ENCODE measurements at regions not wholly inside any gene's neighbourhood (a gene's known extent, or its start where the extent isn't known, plus 50 kb on each side); places are given as distances from the start of the nearest gene placed in this dataset.

GRCh38 chr18:61167902-61168301 lies 165.3 kb upstream of the CDH20 start:
- DNase-seq (ENCODE audit: low read depth) = no peak

DNA sequence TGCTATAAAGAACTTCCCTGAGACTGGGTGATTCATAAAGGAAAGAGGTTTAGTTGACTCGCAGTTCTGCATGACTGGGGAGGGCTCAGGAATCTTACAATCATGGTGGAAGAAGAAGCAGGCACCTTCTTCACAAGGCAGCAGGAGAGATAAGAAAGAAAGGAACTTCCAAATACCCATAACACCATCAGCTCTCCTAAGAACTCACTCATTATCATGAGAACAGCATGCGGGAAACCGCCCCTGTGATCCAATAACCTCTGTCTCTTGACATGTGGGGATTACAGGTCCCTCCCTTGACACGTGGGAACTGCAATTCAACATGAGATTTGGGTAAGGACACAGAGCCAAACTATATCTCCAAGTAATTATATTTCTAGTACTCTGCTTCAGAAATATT lies 163.8 kb upstream of the CDH20 start:
- DNase-seq (ENCODE audit: low read depth) = no peak

DNA sequence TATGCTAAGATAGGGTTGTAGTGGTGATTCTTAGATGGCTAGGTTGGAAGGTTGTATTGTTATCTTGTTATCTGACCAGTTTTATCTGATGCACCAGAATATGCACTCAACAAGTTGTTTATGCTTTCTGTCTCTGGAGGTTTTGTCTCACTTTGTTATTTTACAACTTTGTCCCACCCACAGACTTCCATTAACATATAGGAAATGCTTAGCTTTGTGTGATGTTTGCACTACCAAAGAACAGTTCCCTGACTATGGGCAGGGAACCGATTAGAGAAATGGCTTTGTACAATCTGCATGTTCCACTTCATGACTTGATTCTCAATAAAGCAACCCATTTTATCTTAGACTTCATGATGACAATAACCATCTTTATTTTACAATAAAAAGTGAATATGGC lies 160.6 kb upstream of the CDH20 start:
- DNase-seq (ENCODE audit: low read depth) = no peak

DNA sequence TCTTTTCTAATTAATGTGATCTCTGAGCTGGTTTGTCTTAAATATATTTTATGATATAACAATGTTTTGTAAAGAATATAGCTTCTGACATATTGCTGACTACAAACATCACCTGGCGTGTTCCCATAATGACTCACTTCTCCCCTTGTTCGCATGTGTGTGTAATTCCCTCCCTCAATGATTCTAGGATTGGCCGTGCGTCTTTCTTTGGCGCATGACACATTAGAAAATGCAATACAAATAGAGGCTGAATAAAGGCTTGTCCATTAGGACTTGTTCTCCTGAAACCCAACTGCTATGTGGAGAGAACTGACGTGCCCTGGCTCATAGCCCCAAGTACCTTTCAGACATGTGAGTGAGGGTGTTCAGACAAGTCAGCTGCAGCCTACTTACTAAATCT lies 159.7 kb upstream of the CDH20 start:
- no peak for DNase-seq (ENCODE audit: low read depth)

GRCh38 chr18:61183798-61184197 lies 149.4 kb upstream of the CDH20 start:
- DNase-seq (ENCODE audit: low read depth) = no peak

DNA sequence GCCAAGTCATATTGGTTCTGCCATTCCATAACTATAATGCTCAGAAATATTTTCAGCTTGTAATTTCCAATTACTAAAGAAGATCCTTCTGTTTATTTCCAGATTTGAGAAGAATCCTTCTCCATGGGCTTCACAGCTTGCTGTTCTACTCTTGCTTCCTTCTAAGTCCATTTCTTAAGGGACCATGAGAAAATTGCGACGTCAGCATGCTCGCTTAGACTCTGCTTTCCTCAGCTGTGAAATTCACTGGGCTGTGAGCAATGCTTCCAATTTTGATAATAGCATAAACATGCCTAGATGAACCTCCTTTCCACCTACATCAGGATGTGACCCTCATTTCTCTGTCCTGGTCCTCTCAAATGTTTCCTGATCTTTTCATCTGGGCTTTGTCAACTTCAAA lies 145.3 kb upstream of the CDH20 start:
- DNase-seq (ENCODE audit: low read depth) = no peak

GRCh38 chr18:61189376-61189775 lies 143.9 kb upstream of the CDH20 start:
- no peak for DNase-seq (ENCODE audit: low read depth)

GRCh38 chr18:61194726-61195125 lies 138.5 kb upstream of the CDH20 start:
- DNase-seq (ENCODE audit: low read depth) = no peak

DNA sequence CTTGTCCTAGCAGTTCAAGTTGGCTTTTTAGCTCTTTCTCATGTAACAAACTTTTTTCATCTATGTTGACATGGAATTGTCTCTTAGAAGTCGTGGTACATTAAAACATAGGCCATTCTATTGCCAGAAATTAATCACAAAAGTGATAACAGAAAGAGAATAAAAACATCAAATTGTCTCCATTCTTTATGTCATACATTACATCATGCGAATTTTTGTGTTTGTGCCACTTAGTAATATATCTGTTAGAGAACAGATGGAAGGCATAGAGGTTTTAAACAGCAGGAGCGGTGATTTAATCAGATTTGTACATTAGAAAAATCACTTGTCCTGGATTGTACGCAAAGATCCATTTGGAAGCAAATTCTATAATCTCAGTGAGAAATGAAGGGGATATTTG lies 136.5 kb upstream of the CDH20 start:
- no peak for DNase-seq (ENCODE audit: low read depth)

DNA sequence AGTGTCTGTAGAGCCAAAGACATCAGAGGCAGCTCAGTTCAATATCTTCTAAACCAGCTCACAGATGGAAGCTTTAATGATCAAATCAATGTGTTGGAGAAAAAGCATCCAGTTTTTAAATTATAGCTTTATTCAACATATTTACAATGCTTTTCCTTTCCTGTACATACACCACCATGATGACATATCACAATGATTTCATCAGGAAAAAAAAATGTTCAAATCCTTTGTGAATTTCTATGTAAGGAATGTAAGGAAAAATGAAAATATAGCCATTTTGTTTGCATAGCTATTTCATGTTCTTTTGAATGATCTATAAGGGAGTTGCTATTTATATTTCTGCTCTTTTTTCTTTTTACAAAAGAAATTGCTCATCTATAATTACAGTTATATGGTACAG lies 134.7 kb upstream of the CDH20 start:
- DNase-seq (ENCODE audit: low read depth) = no peak

DNA sequence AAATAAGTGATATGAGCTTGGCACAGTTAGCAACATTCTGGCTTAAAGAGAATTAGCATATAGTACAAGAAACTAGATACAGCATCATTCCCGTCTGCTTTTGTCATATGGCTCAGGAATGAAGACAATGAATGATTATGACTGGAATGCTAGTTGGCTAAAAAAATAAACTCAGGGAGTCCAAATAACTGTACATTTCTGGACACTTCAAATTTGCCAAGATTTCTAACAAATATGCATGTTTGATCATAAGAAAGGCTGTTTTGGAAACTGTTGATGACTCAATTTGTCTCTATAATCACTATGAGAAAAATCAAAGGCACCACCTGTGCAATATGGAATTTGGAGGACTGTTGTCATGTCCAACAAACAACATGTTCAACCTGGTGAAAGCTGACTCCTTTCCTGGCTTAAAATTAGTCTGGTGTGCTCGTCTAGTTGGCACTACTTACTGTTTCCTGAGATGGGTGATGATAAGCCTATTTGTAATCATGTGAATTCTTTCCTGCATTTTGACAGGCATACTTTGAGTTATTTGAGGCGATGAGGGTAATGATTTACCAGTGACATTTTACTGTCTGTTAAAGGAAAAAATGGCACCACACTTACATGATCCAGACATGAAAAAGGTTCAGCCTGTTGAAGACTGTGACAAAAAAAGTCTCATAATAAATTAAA lies 133.9 kb upstream of the CDH20 start:
- peak; percentile 13 for DNase-seq (ENCODE audit: low read depth)

DNA sequence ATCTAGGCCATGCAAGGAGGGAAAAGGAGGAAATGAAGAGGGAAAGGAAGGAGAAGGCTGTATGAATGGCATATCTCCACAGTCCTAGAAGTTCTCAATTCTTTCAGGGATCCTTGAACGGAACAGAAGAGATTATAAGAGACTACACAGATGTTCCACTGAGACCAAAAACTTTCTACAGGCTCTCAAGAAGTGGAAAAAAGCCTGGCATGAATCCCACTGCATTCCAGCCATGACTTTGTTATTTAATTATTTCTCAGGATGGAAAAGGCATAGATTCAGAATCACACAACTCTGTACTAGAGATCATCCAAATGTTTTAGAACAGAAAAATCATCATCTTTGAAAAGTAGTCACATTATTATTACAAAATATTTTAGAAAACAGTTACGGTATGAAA lies 131.7 kb upstream of the CDH20 start:
- no peak for DNase-seq (ENCODE audit: low read depth)

DNA sequence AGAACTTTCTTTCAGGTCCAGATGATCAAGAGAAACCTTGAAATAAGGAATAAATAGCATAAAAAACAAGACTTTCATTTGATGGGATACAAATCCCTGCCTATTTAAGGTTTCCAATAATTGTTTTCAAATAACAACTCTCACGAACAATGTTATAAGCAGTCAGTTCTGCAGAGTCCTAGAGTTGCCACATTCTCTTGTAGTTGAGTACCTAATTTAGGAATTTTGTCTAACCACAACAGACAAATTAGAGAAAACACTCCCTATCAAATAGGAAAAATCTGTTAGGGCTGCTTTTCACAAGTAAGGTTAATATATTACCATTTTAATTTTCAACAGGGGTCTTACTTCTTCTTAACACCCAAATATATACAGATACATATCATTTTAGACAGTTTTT lies 130.1 kb upstream of the CDH20 start:
- peak; percentile 2 for DNase-seq (ENCODE audit: low read depth)

DNA sequence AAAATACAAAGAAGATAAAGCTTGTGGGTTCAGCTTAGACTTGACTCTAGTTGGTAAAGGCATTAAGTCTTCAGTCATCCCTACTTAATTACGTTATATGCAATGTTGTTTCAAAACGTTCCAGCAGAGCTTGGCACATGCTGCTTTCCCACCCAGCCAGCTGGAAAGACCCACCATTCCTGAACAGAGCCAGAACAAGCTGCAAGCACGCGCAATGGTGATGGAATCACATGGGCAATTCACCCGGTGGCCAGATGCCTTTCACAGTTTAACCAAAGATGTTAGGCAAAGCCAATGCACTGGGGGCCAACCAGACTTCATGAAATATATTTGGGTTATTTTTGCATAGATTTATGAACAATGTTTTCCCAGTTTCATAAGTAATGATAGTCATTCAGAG lies 123.4 kb upstream of the CDH20 start:
- DNase-seq (ENCODE audit: low read depth) = no peak

DNA sequence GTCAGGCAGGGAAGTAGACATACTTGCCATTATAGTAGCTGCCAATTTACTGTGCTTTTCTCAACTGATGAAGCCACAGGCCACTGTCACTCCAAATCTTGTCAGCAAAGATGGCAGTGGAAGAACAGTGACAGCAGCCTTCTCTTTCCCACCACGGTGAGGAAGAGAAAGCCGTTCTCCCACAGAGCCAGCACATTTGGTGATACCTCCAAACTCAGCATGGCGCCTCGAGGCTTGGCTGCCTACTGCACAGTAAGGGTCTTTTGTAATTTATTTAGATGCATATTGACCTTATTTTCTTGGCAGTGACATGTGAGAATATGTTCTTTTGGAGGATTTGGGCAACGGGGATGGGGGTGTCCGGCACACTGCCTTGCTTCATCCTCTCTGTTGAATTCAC lies 117.2 kb upstream of the CDH20 start:
- no peak for DNase-seq (ENCODE audit: low read depth)

- DNase-seq (ENCODE audit: low read depth) = no peak
Observed at GRCh38 chr18:61222206-61222605, 111.0 kb upstream of the CDH20 start.

GRCh38 chr18:61225336-61225735 lies 107.9 kb upstream of the CDH20 start:
- no peak for DNase-seq (ENCODE audit: low read depth)

- DNase-seq (ENCODE audit: low read depth) = no peak
Observed at GRCh38 chr18:61236356-61237057, 96.7 kb upstream of the CDH20 start.

DNA sequence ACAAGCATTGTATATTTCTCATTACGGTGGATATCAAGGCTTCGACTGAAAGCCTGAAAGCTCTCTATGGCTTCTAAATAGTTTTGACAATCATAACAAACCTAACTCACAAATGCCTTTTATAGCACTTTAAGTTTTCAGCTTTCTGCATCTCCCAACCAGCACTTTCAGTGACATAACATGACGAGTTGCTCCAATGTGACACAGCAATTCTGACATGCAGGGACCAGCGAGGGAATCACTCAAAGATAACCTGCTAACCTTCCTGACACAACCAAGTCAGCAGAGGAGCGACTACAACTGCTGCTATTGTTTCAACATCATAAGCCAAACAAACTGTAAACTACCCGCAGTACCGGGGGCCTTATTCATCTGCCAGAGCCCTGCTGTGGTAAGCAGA lies 95.7 kb upstream of the CDH20 start:
- no peak for DNase-seq (ENCODE audit: low read depth)

DNA sequence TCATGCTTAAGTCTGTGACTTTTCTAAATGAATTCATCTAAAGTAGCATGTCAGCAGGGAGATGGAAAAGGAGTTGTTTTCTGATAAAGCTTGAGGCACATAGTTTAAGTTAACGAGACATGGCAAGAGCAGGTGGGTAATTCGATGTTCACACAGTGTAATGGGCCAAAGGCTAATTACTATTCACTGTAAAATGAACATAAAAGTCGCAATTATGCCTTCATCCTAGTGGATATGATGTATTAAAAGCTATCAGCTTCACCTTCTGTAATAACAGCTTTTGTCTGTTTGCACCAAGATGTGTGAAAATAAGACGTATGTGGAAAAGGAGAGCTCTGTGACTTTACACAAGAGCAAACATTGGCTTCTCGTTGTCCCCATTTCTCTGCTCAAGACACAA lies 94.2 kb upstream of the CDH20 start:
- no peak for DNase-seq (ENCODE audit: low read depth)

DNA sequence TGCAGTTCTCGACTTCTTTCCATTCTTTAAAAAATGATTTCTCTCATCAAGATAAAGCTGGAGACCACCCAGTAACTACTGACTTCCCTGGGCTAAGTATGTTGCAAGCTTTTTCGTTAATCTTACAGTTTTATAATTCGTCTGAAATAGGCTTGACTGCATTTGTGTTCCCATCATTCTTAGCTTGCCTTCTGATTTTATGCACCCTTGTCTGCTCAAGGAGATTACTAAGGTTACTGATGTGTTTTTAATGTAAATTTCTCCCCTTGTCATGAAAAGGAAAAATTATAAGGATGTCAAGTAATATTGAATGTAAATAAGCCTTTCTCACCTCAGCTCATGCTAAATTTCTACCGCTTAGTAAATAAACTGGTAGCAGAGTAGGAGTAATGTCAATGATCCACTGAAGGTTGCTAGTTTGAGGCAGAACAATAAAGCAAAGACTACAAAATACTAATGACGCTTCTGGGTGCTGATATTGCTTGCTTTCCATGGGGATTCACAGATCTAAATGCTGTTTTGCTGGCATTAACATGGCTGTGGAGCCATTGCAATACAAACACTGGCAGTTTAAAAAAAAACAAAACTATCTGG lies 91.9 kb upstream of the CDH20 start:
- no peak for DNase-seq (ENCODE audit: low read depth)

DNA sequence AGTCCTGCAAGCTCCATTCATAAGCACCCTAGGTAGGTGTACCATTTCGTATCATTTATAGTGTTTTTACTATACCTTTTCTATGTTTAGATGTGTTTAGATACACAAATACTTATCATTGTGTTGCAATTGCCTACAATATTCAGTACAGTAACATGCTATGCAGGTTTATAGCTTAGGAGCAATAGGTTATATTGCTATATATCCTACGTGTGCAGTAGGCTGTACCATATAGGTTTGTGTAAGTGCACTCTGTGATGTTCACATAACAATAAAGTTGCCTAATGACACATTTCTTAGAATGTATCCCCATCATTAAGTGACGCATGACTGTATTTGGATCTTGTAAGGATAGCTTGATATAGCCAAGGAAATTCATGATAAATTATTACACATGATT lies 88.6 kb upstream of the CDH20 start:
- DNase-seq (ENCODE audit: low read depth) = no peak

- DNase-seq (ENCODE audit: low read depth) = no peak
Observed at GRCh38 chr18:61245276-61245675, 88.0 kb upstream of the CDH20 start.

- DNase-seq (ENCODE audit: low read depth) = no peak
Observed at GRCh38 chr18:61248589-61248988, 84.6 kb upstream of the CDH20 start.
